ENCODE measurements at regions not wholly inside any gene's neighbourhood (a gene's known extent, or its start where the extent isn't known, plus 50 kb on each side); places are given as distances from the start of the nearest gene placed in this dataset.
"Not testable (repeated sequence)": the region's sequence is repeated elsewhere in the genome, so short reads cannot be mapped to it uniquely, and the experiment has no call there.

- no peak for DNase-seq
Measured at GRCh38 chr6:27616328-27617045, 143.6 kb upstream of the ZNF184 start.

- DNase-seq = no peak
Measured at GRCh38 chr6:27611451-27611850, 138.5 kb upstream of the ZNF184 start.

GRCh38 chr6:27608916-27609883 lies 136.3 kb upstream of the ZNF184 start:
- DNase-seq = no peak

GRCh38 chr6:27605401-27606342 lies 132.8 kb upstream of the ZNF184 start:
- peak; percentile 62 for DNase-seq

- DNase-seq = no peak
Measured at GRCh38 chr6:27604986-27605385, 132.1 kb upstream of the ZNF184 start.

GRCh38 chr6:27601668-27602254 lies 128.9 kb upstream of the ZNF184 start:
- DNase-seq = peak; percentile 60

GRCh38 chr6:27599859-27600532 lies 127.1 kb upstream of the ZNF184 start:
- DNase-seq = no peak

GRCh38 chr6:27597031-27597567 lies 124.2 kb upstream of the ZNF184 start:
- DNase-seq = not testable (repeated sequence)

- DNase-seq = no peak
Measured at GRCh38 chr6:27593861-27594260, 121.0 kb upstream of the ZNF184 start.

GRCh38 chr6:27593200-27593818 lies 120.4 kb upstream of the ZNF184 start:
- DNase-seq = peak; percentile 71

GRCh38 chr6:27592481-27593199 lies 119.7 kb upstream of the ZNF184 start:
- DNase-seq = peak; percentile 79

GRCh38 chr6:27591699-27592480 lies 119.0 kb upstream of the ZNF184 start:
- peak; percentile 71 for DNase-seq

GRCh38 chr6:27585316-27585715 lies 112.4 kb upstream of the ZNF184 start:
- not testable (repeated sequence) for DNase-seq

GRCh38 chr6:27584326-27584725 lies 111.4 kb upstream of the ZNF184 start:
- DNase-seq = no peak

GRCh38 chr6:27582928-27583725 lies 110.2 kb upstream of the ZNF184 start:
- DNase-seq = no peak

GRCh38 chr6:27579973-27580372 lies 107.1 kb upstream of the ZNF184 start:
- no peak for DNase-seq

- no peak for DNase-seq
Measured at GRCh38 chr6:27577922-27578321, 105.0 kb upstream of the ZNF184 start.

GRCh38 chr6:27575594-27576361 lies 102.9 kb upstream of the ZNF184 start:
- no peak for DNase-seq

Measured in retina (tissue), 1 donor.